ENCODE measurements at regions not wholly inside any gene's neighbourhood (a gene's known extent, or its start where the extent isn't known, plus 50 kb on each side); places are given as distances from the start of the nearest gene placed in this dataset.
A peak's percentile ranks its signal among the peaks of the same experiment; 100 is the strongest.

DNA sequence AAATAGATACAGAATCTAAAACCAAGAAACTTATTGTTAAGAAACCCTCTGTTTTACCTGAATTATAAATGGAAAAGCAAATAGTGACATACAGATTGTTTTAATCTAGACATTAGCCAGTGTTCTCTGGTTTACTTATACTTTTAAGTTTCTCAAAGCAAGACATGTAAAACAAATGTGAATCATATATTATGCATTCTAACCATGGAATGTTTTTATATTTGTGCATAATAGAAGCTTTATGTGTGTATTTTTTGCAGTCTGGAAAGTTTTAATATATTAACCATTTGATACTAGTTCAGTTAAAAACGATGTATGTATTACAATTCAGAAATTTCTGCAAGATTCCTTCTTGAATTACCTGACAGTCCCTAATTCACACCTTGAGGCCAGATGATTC lies 150.6 kb upstream of the TMEM72 start:
- Mint-ChIP-seq H3K4me3 (no peak overlapping the region), H3K4me1 (no peaks in the 10 kb centered on the region), H3K9me3 (peaks cover 0 to 5% (median 0%) of the 10 kb centered on the region in 6 donors), H3K36me3 (no peaks in the 10 kb centered on the region), H3K27ac (no peak overlapping the region), H3K27me3 (ENCODE audit: low read depth in 3 of 3) (peaks cover 2 to 7% (median 4%) of the 10 kb centered on the region in 3 donors)
- DNase-seq, result no peak

DNA sequence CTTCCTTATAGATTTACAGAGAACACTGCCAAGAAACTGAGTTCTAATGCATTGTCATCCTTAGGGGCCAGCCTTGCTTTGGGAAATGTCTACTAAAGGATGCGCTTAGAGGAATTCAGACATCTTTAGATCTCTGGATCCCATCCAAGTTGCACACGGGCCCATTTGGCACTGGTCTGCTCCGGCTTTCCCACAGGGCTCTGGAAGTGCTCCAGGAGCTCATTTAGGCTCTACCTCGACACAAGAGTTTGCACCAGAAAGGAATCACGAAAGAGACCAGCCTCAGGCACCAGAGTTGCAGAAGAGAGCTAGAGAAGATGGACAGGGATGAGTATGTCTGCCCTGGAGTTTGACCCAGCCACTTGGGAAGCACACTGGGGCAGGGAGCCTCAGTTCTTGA lies 150.1 kb upstream of the TMEM72 start:
- Mint-ChIP-seq H3K27ac (no peak overlapping the region), H3K27me3 (ENCODE audit: low read depth in 3 of 3) (peaks cover 2 to 7% (median 4%) of the 10 kb centered on the region in 3 donors), H3K4me3 (no peak overlapping the region), H3K36me3 (no peaks in the 10 kb centered on the region), H3K4me1 (no peaks in the 10 kb centered on the region), H3K9me3 (peaks cover 0 to 5% (median 0%) of the 10 kb centered on the region in 6 donors)
- DNase-seq, result no peak

DNA sequence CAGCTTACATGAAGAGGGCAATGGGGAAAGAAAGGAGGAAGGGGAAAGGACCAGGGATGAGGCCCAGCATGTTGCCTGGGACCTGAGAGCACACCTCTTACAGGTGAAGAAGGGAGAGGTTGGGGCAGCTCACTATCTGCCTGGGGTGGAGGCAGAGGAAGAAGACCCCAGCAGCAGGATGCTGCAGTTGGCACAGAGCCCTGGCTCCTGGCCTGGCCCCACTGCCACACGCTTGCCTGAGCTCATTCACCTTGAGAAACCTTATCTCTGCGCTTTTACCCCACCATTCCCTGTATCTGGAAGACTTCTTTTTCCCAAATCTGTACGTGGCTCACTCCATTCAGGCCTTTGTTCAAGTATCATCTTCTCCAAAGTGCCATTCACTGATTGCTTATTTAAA lies 147.8 kb upstream of the TMEM72 start:
- Mint-ChIP-seq H3K36me3 (no peaks in the 10 kb centered on the region), H3K4me3 (no peak overlapping the region), H3K27me3 (ENCODE audit: low read depth in 3 of 3) (peaks cover 2 to 7% (median 4%) of the 10 kb centered on the region in 3 donors), H3K9me3 (peaks cover 0 to 3% (median 0%) of the 10 kb centered on the region in 6 donors), H3K4me1 (no peaks in the 10 kb centered on the region), H3K27ac (no peak overlapping the region)
- DNase-seq, result no peak

DNA sequence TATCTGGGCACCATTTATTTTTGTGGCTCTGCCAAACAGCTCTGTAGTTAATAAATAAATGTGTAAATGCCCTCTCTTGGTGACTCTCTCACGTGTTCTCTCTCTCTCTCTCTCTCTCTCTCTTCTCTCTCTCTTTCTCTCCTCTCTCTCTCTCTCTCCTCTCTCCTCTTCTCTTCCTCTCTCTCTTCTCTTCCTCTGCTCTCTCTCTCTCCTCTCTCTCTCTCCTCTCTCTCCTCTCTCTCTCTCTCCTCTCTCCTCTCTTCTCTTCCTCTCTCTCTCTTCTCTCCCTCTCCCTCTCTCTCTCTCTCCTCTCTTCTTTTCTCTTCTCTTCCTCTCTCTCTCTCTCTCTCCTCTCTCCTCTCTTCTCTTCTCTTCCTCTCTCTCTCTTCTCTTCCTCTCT lies 145.8 kb upstream of the TMEM72 start:
- Mint-ChIP-seq H3K4me3 (no peak overlapping the region), H3K4me1 (no peaks in the 10 kb centered on the region), H3K36me3 (no peaks in the 10 kb centered on the region), H3K9me3 (peaks cover 0 to 3% (median 0%) of the 10 kb centered on the region in 6 donors), H3K27me3 (ENCODE audit: low read depth in 3 of 3) (peaks cover 0 to 5% (median 4%) of the 10 kb centered on the region in 3 donors), H3K27ac (peak overlapping the region in 1 of 6 donors; percentile 53)
- DNase-seq, result no peak

DNA sequence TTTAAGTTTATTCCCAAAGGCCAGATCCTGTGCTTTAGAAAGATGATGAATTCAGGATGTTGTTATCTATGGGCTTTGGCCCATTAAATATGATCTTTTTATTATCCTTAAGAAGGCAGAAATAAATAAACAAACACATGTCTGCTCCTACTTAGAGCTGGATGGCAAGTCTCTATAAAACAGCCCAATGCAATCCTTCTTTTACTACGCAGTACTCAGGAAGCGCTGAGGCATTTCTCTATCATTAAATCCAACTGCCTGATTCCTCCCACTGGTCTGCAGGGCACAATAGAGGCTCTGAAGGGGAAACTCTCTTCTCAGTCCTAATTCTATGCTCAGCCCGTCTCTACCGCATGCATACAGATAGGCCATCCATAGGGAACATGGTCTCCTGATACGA lies 144.5 kb upstream of the TMEM72 start:
- H3K9me3 Mint-ChIP-seq, result peaks cover 0 to 3% (median 0%) of the 10 kb centered on the region in 6 donors
- H3K4me1 Mint-ChIP-seq, result no peaks in the 10 kb centered on the region
- peaks cover 0 to 7% (median 5%) of the 10 kb centered on the region in 3 donors for H3K27me3 Mint-ChIP-seq (ENCODE audit: low read depth in 3 of 3)
- H3K27ac Mint-ChIP-seq, result no peak overlapping the region
- no peaks in the 10 kb centered on the region for H3K36me3 Mint-ChIP-seq
- no peak overlapping the region for H3K4me3 Mint-ChIP-seq
- DNase-seq, result no peak

DNA sequence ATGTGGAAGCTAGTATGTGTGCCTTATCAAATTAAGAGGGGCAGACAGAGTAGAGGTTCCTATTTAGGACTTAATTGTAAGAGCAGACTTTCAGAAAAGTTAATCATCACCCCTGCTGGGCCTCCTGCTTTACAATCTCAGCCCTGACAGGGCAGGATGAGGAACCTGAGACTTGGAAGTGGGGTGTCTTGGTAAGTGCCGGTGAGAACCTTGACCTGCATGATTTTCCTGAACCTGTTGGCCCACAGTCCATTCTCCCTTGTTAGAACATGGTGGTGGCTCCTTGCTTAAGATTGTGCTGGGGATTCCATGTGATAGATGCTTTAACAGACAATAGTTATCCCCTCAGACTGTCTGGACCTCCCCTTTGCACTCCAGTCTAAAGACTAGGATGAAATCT lies 141.7 kb upstream of the TMEM72 start:
- Mint-ChIP-seq H3K27me3 (ENCODE audit: low read depth in 3 of 3) (peaks cover 0 to 7% (median 3%) of the 10 kb centered on the region in 3 donors), H3K4me1 (no peaks in the 10 kb centered on the region), H3K4me3 (no peak overlapping the region), H3K27ac (no peak overlapping the region), H3K36me3 (no peaks in the 10 kb centered on the region), H3K9me3 (peaks cover 0 to 3% (median 0%) of the 10 kb centered on the region in 6 donors)
- no peak for DNase-seq

DNA sequence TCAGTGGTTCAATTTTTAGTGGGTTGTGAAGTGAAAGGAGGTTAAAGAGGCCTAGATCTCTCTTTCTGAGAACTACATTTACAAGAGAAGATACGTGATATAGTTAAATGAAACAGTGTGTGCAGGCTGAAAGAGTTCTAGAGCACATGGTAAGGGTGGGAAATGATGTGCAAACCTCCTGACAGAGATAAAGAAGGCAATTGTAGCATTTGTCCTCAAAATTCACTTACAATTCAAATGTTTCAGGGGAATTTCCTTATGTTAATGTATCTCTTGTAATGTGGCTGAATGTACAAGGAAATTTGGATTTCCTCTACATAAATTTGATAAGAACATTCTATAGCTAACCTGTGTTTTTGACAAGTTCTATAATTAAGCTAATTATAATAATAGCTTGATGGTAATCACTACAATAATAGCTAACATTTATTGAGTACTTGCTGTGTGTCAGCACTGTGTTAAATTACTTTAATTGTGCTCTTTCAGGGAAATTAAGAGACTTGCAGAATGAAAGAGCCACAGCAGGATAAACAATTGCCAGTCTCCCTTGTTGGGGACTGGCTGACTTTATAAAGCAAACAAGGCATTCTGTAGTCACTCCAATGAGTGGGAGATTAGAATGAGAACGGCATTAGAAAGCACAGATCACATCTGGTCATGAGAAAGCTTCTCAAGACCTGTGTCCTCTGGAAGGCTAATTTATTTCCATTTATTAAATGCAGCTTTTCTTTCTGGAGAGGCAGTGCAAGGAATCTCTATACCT lies 139.7 kb upstream of the TMEM72 start:
- DNase-seq, result no peak
- no peak overlapping the region for H3K27ac Mint-ChIP-seq
- peaks cover 0 to 5% (median 0%) of the 10 kb centered on the region in 3 donors for H3K27me3 Mint-ChIP-seq (ENCODE audit: low read depth in 3 of 3)
- peaks cover 0 to 3% (median 0%) of the 10 kb centered on the region in 6 donors for H3K9me3 Mint-ChIP-seq
- no peak overlapping the region for H3K4me3 Mint-ChIP-seq
- no peaks in the 10 kb centered on the region for H3K36me3 Mint-ChIP-seq
- no peaks in the 10 kb centered on the region for H3K4me1 Mint-ChIP-seq

DNA sequence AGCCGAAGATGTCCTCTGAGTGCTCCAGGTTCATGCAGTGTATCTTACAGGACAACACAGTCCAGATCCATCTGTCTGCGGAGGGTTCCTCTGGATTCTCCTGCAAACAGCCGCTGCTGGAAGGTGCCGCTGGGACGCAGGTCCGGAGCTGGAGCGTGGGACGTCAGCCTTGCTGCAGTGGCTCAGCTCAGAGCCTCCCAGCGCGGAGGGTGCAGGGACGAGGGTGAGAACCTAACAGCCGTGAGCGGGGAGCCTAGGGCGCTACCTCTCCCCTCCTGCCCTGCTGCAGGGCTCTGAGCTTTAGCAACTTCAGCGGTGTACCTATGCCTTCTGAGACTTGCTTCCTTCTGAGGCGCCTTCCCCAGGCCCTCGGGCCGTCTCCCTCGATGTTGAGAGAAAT lies 137.6 kb upstream of the TMEM72 start:
- peaks cover 0 to 3% (median 0%) of the 10 kb centered on the region in 6 donors for H3K9me3 Mint-ChIP-seq
- no peak overlapping the region for H3K4me3 Mint-ChIP-seq
- no peaks in the 10 kb centered on the region for H3K4me1 Mint-ChIP-seq
- DNase-seq, result no peak
- no peaks in the 10 kb centered on the region for H3K36me3 Mint-ChIP-seq
- H3K27ac Mint-ChIP-seq, result no peak overlapping the region
- peaks cover 0 to 5% (median 0%) of the 10 kb centered on the region in 3 donors for H3K27me3 Mint-ChIP-seq (ENCODE audit: low read depth in 3 of 3)

DNA sequence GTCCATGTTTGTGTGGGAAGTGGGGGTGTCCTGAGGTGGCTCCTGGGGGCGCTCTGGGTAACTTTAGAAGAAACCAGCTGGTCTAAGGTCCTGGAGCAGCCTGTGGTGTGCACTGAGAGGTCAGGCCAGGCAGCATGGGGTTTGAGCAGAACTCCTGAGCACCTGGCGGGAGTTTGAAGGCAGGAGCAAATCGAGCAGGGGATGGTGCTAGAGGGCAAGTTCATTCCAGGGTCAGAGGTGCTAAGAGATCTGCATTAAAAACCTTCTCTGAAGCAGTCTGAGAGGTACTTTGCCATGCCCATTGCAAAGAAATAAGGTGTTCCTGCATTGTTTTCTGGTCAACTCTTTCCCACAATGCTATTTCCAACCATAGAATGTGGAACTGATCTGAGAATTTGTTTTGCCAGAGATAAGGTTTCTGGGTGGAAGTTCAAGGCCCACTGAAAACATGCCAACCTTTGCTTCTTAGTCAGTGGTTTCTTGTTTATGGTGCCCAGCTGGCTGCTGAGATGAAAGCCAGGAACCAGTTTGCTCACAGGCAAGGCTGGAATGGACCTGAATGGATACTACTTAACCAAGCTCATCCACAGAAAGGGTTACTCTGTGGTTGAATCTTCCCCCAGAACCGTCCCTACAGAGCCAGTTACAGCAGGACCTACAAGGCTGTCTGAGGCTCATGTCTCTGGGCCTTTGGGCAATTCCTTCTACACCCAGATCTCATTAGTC lies 136.3 kb upstream of the TMEM72 start:
- no peak for DNase-seq
- no peak overlapping the region for H3K4me3 Mint-ChIP-seq
- no peaks in the 10 kb centered on the region for H3K36me3 Mint-ChIP-seq
- H3K27me3 Mint-ChIP-seq (ENCODE audit: low read depth in 3 of 3), result peaks cover 0 to 5% (median 0%) of the 10 kb centered on the region in 3 donors
- H3K4me1 Mint-ChIP-seq, result no peaks in the 10 kb centered on the region
- peaks cover 0 to 3% (median 0%) of the 10 kb centered on the region in 6 donors for H3K9me3 Mint-ChIP-seq
- H3K27ac Mint-ChIP-seq, result no peak overlapping the region

DNA sequence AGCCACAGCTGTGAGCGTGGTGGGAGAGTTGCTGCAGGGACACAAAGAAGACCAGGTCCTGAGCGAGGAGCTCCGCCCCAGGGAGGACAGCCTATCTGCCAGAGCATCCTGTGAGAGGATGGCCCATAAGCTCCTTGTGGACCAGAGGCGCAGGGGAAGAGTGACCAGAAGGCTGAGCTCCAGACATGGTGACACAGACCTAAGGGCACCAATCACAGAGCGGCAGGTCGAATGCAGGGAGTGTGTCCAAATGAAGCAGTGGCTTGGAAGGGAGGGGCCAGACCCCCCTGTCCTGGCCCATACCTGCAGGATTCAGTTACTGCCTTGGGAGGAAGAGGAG lies 135.8 kb upstream of the TMEM72 start:
- no peak for DNase-seq
- Mint-ChIP-seq H3K27ac (no peak overlapping the region), H3K4me1 (no peaks in the 10 kb centered on the region), H3K4me3 (no peak overlapping the region), H3K36me3 (no peaks in the 10 kb centered on the region), H3K9me3 (peaks cover 0 to 3% (median 0%) of the 10 kb centered on the region in 6 donors), H3K27me3 (ENCODE audit: low read depth in 3 of 3) (peaks cover 0 to 5% (median 0%) of the 10 kb centered on the region in 3 donors)

DNA sequence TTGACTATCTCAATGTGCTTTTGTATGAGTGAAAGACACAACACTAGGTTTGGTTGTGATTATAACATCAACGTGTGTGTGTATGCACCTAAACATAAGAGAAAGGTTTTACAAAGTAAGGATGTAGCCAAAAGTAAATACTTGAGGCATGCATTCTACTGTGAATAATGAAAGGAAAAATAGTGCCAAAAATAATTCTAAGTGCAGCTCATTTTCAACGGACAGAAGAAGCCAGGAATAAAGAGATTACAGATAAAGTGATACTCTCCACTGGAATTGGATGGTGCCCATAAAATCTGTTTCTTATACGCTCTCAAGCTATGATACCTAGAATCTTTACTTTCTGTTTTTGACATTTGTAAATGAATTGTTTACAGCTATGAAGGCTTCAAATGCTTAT lies 135.0 kb upstream of the TMEM72 start:
- no peaks in the 10 kb centered on the region for H3K36me3 Mint-ChIP-seq
- H3K27me3 Mint-ChIP-seq (ENCODE audit: low read depth in 3 of 3), result peaks cover 0 to 2% (median 0%) of the 10 kb centered on the region in 3 donors
- no peaks in the 10 kb centered on the region for H3K9me3 Mint-ChIP-seq

DNA sequence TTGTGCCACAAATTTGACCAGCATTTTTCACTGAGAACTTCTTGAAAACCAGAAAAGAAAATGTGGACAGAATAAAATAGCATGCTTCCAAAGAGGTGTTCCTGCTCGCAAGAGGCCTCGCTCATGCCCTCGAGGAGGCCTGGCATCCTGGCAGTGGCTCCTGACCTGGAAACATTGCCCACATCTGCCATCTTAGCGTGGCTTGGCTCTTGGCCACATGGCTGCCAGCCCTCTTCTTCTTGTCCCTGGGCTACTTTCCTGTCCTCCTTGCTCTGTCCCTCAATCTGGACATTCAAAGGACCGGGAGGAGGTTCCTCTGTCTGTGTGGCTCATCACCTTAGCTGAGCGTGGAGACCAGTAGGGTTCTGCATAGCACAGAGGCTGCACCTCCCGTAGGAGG lies 131.6 kb upstream of the TMEM72 start:
- H3K4me1 Mint-ChIP-seq, result no peaks in the 10 kb centered on the region
- no peak for DNase-seq
- peaks cover 0 to 3% (median 1%) of the 10 kb centered on the region in 3 donors for H3K27me3 Mint-ChIP-seq (ENCODE audit: low read depth in 3 of 3)
- H3K9me3 Mint-ChIP-seq, result no peaks in the 10 kb centered on the region
- H3K27ac Mint-ChIP-seq, result no peak overlapping the region
- no peak overlapping the region for H3K4me3 Mint-ChIP-seq
- H3K36me3 Mint-ChIP-seq, result no peaks in the 10 kb centered on the region

More for the DNA sequence above, 135.0 kb upstream of the TMEM72 start:
- Mint-ChIP-seq H3K4me1 (no peaks in the 10 kb centered on the region), H3K4me3 (no peak overlapping the region), H3K27ac (no peak overlapping the region)
- DNase-seq, result no peak

DNA sequence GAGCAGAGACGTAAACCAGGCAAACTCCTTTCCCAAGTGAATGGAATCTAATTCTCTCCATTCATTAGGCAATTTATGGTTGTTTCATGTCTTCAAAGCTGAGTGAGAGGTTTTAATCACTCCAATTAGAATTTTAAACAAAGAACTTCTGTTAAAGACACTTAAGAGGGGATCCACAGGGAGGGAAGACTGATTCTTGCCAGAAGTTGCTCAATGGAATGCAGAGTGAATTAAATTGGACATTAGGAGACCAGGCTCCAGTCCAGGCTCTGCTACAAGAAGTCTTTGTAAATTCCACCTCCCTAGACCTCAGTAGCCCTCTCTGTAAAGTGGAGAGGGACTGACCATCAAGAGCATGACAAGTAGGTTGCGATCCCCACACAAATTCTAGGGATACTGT lies 130.7 kb upstream of the TMEM72 start:
- H3K4me3 Mint-ChIP-seq, result no peak overlapping the region
- no peaks in the 10 kb centered on the region for H3K4me1 Mint-ChIP-seq
- no peak overlapping the region for H3K27ac Mint-ChIP-seq
- H3K9me3 Mint-ChIP-seq, result no peaks in the 10 kb centered on the region
- DNase-seq, result no peak
- peaks cover 0 to 3% (median 1%) of the 10 kb centered on the region in 3 donors for H3K27me3 Mint-ChIP-seq (ENCODE audit: low read depth in 3 of 3)
- H3K36me3 Mint-ChIP-seq, result no peaks in the 10 kb centered on the region

DNA sequence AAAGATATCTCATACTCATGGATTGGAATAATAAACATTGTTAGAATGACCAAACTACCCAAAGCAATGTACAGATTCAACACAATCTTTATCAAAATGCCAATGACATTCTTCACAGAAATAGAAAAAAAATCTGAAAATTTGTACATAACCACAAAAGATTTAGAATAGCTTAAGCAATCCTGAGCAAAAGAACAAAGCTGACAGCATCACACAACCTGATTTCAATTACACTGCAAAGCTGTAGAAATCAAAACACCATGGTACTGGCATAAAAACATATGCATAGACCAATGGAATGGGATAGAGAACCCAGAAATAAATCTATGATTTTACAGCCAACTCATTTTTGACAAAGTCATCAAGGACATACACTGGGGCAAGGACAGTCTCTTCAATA lies 130.0 kb upstream of the TMEM72 start:
- no peak overlapping the region for H3K4me3 Mint-ChIP-seq
- H3K27me3 Mint-ChIP-seq (ENCODE audit: low read depth in 3 of 3), result peaks cover 0 to 3% (median 1%) of the 10 kb centered on the region in 3 donors
- DNase-seq, result no peak
- no peak overlapping the region for H3K27ac Mint-ChIP-seq
- H3K36me3 Mint-ChIP-seq, result no peaks in the 10 kb centered on the region
- H3K9me3 Mint-ChIP-seq, result no peaks in the 10 kb centered on the region
- H3K4me1 Mint-ChIP-seq, result no peaks in the 10 kb centered on the region

Measured in immature natural killer cell (primary cell).